ENCODE measurements at regions not wholly inside any gene's neighbourhood (a gene's known extent, or its start where the extent isn't known, plus 50 kb on each side); places are given as distances from the start of the nearest gene placed in this dataset.

DNA sequence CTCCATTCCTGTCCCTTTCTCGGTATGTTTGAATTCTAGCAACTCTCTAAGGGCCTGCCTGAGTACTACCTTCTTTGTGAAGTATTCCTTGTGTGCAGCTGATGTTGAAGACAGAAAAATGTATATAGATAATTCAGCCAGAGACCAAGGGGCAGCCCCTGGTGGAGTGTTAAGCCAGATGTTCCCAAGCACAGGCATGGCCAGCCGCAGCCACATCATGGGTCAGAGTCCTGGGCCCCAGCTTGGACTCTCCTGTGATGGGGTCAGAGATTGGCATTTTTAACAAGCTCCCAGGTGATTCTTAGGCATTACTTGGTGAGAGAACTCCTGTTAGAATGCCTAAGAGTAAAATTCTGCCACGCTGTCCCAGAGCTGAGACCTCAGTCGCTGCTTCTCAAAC is 100.8 kb downstream of the IRF8 start:
- no peak for TF ChIP-seq TAF1 (IDR thresholded peaks at IDR 0.05; ENCODE audit: low read depth)
- no peak for TF ChIP-seq YY1 (IDR thresholded peaks at IDR 0.05; ENCODE audit: low read depth)
- no peak for TF ChIP-seq TEAD4 (IDR thresholded peaks at IDR 0.05)
- TF ChIP-seq, protein P1, sequence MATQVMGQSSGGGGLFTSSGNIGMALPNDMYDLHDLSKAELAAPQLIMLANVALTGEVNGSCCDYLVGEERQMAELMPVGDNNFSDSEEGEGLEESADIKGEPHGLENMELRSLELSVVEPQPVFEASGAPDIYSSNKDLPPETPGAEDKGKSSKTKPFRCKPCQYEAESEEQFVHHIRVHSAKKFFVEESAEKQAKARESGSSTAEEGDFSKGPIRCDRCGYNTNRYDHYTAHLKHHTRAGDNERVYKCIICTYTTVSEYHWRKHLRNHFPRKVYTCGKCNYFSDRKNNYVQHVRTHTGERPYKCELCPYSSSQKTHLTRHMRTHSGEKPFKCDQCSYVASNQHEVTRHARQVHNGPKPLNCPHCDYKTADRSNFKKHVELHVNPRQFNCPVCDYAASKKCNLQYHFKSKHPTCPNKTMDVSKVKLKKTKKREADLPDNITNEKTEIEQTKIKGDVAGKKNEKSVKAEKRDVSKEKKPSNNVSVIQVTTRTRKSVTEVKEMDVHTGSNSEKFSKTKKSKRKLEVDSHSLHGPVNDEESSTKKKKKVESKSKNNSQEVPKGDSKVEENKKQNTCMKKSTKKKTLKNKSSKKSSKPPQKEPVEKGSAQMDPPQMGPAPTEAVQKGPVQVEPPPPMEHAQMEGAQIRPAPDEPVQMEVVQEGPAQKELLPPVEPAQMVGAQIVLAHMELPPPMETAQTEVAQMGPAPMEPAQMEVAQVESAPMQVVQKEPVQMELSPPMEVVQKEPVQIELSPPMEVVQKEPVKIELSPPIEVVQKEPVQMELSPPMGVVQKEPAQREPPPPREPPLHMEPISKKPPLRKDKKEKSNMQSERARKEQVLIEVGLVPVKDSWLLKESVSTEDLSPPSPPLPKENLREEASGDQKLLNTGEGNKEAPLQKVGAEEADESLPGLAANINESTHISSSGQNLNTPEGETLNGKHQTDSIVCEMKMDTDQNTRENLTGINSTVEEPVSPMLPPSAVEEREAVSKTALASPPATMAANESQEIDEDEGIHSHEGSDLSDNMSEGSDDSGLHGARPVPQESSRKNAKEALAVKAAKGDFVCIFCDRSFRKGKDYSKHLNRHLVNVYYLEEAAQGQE (IDR thresholded peaks at IDR 0.05; ENCODE audit: low read depth): no peak
- no peak for TF ChIP-seq EGR1 (IDR thresholded peaks at IDR 0.05)
- TF ChIP-seq ZBTB7A (IDR thresholded peaks at IDR 0.05; ENCODE audit: low read depth): no peak
- TF ChIP-seq, protein P2, sequence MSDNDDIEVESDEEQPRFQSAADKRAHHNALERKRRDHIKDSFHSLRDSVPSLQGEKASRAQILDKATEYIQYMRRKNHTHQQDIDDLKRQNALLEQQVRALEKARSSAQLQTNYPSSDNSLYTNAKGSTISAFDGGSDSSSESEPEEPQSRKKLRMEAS (IDR thresholded peaks at IDR 0.05): no peak
- no peak for TF ChIP-seq CREB1 (IDR thresholded peaks at IDR 0.05; ENCODE audit: low read depth)
- TF ChIP-seq TCF12 (IDR thresholded peaks at IDR 0.05; ENCODE audit: low read depth): no peak

All from Ishikawa (cell line).